ENCODE measurements at regions not wholly inside any gene's neighbourhood (a gene's known extent, or its start where the extent isn't known, plus 50 kb on each side); places are given as distances from the start of the nearest gene placed in this dataset.

- no peak for DNase-seq (ENCODE audit: extremely low read depth, low read depth, low spot score)
Observed at GRCh38 chr5:168031614-168032013, 259.8 kb upstream of the WWC1 start.

GRCh38 chr5:168039039-168039438 is 252.4 kb upstream of the WWC1 start:
- no peak for DNase-seq (ENCODE audit: extremely low read depth, low read depth, low spot score)

- DNase-seq (ENCODE audit: extremely low read depth, low read depth, low spot score), result no peak
Observed at GRCh38 chr5:168039566-168040248, 251.7 kb upstream of the WWC1 start.

GRCh38 chr5:168041583-168041982 is 249.9 kb upstream of the WWC1 start:
- no peak for DNase-seq (ENCODE audit: extremely low read depth, low read depth, low spot score)

- DNase-seq (ENCODE audit: extremely low read depth, low read depth, low spot score), result no peak
Observed at GRCh38 chr5:168042284-168043068, 249.0 kb upstream of the WWC1 start.

- no peak for DNase-seq (ENCODE audit: extremely low read depth, low read depth, low spot score)
Observed at GRCh38 chr5:168046163-168046562, 245.3 kb upstream of the WWC1 start.

GRCh38 chr5:168047043-168047668 is 244.3 kb upstream of the WWC1 start:
- no peak for DNase-seq (ENCODE audit: extremely low read depth, low read depth, low spot score)

- no peak for DNase-seq (ENCODE audit: extremely low read depth, low read depth, low spot score)
Observed at GRCh38 chr5:168047669-168048111, 243.8 kb upstream of the WWC1 start.

- DNase-seq (ENCODE audit: extremely low read depth, low read depth, low spot score), result no peak
Observed at GRCh38 chr5:168048486-168048885, 243.0 kb upstream of the WWC1 start.

GRCh38 chr5:168052686-168053085 is 238.8 kb upstream of the WWC1 start:
- no peak for DNase-seq (ENCODE audit: extremely low read depth, low read depth, low spot score)

GRCh38 chr5:168054091-168054490 is 237.4 kb upstream of the WWC1 start:
- DNase-seq (ENCODE audit: extremely low read depth, low read depth, low spot score), result no peak

- no peak for DNase-seq (ENCODE audit: extremely low read depth, low read depth, low spot score)
Observed at GRCh38 chr5:168055141-168055683, 236.2 kb upstream of the WWC1 start.

GRCh38 chr5:168055961-168056360 is 235.5 kb upstream of the WWC1 start:
- no peak for DNase-seq (ENCODE audit: extremely low read depth, low read depth, low spot score)

- no peak for DNase-seq (ENCODE audit: extremely low read depth, low read depth, low spot score)
Observed at GRCh38 chr5:168056499-168057182, 234.8 kb upstream of the WWC1 start.

GRCh38 chr5:168057905-168058304 is 233.5 kb upstream of the WWC1 start:
- no peak for DNase-seq (ENCODE audit: extremely low read depth, low read depth, low spot score)

- DNase-seq (ENCODE audit: extremely low read depth, low read depth, low spot score), result no peak
Observed at GRCh38 chr5:168059131-168059530, 232.3 kb upstream of the WWC1 start.

- no peak for DNase-seq (ENCODE audit: extremely low read depth, low read depth, low spot score)
Observed at GRCh38 chr5:168062239-168062638, 229.2 kb upstream of the WWC1 start.

GRCh38 chr5:168064457-168064856 is 227.0 kb upstream of the WWC1 start:
- DNase-seq (ENCODE audit: extremely low read depth, low read depth, low spot score), result no peak

- no peak for DNase-seq (ENCODE audit: extremely low read depth, low read depth, low spot score)
Observed at GRCh38 chr5:168064933-168065622, 226.4 kb upstream of the WWC1 start.

- no peak for DNase-seq (ENCODE audit: extremely low read depth, low read depth, low spot score)
Observed at GRCh38 chr5:168066536-168067208, 224.8 kb upstream of the WWC1 start.
